GM18519 (cell line): ENCODE measurements at regions not wholly inside any gene's neighbourhood (a gene's known extent, or its start where the extent isn't known, plus 50 kb on each side); places are given as distances from the start of the nearest gene placed in this dataset.
"Not testable (repeated sequence)": the region's sequence is repeated elsewhere in the genome, so short reads cannot be mapped to it uniquely, and the experiment has no call there.

Experiments used
- ATAC-seq: cut with Tn5 transposase; IDR thresholded peaks from one replicate; pipeline ENCODE4 v1.9.1; 2021; ENCODE audit warnings: mild to moderate bottlenecking, moderate library complexity; ENCODE audit not compliant: unreplicated experiment, low FRiP score

- not testable (repeated sequence) for ATAC-seq
Measured at GRCh38 chr1:218015106-218015505, 270.0 kb upstream of the RRP15 start.

GRCh38 chr1:218024211-218024720, 260.8 kb upstream of the RRP15 start:
- no peak for ATAC-seq

GRCh38 chr1:218025454-218025853, 259.6 kb upstream of the RRP15 start:
- no peak for ATAC-seq

- ATAC-seq = no peak
Measured at GRCh38 chr1:218027152-218027551, 257.9 kb upstream of the RRP15 start.

- ATAC-seq = no peak
Measured at GRCh38 chr1:218030846-218031245, 254.2 kb upstream of the RRP15 start.

- ATAC-seq = no peak
Measured at GRCh38 chr1:218031901-218032300, 253.2 kb upstream of the RRP15 start.

GRCh38 chr1:218034468-218034867, 250.6 kb upstream of the RRP15 start:
- ATAC-seq = no peak

- ATAC-seq = no peak
Measured at GRCh38 chr1:218048828-218049420, 236.2 kb upstream of the RRP15 start.

GRCh38 chr1:218049641-218050040, 235.5 kb upstream of the RRP15 start:
- no peak for ATAC-seq

GRCh38 chr1:218058730-218059129, 226.4 kb upstream of the RRP15 start:
- no peak for ATAC-seq

GRCh38 chr1:218064426-218064825, 220.7 kb upstream of the RRP15 start:
- ATAC-seq = no peak

- ATAC-seq = no peak
Measured at GRCh38 chr1:218066332-218066731, 218.8 kb upstream of the RRP15 start.

- ATAC-seq = no peak
Measured at GRCh38 chr1:218068241-218068640, 216.9 kb upstream of the RRP15 start.

- ATAC-seq = no peak
Measured at GRCh38 chr1:218069180-218069579, 215.9 kb upstream of the RRP15 start.

GRCh38 chr1:218073062-218073461, 212.0 kb upstream of the RRP15 start:
- ATAC-seq = no peak

- ATAC-seq = no peak
Measured at GRCh38 chr1:218078916-218079315, 206.2 kb upstream of the RRP15 start.

- no peak for ATAC-seq
Measured at GRCh38 chr1:218079347-218079746, 205.7 kb upstream of the RRP15 start.

GRCh38 chr1:218079820-218080219, 205.3 kb upstream of the RRP15 start:
- no peak for ATAC-seq

GRCh38 chr1:218080863-218081262, 204.2 kb upstream of the RRP15 start:
- no peak for ATAC-seq

- ATAC-seq = no peak
Measured at GRCh38 chr1:218081358-218081757, 203.7 kb upstream of the RRP15 start.

GRCh38 chr1:218090459-218090858, 194.6 kb upstream of the RRP15 start:
- ATAC-seq = peak; percentile 43

- ATAC-seq = no peak
Measured at GRCh38 chr1:218101409-218101808, 183.7 kb upstream of the RRP15 start.

GRCh38 chr1:218108034-218108433, 177.1 kb upstream of the RRP15 start:
- no peak for ATAC-seq
